HEK293 (cell line): ENCODE measurements at regions not wholly inside any gene's neighbourhood (a gene's known extent, or its start where the extent isn't known, plus 50 kb on each side); places are given as distances from the start of the nearest gene placed in this dataset.

Source experiments
- ATF2 ChIP-seq: fragments of 450-650 bp; formaldehyde crosslinking; IDR thresholded peaks from 2 replicates; pipeline ENCODE4 v1.5.1; 2016; ENCODE audit warnings: missing biosample characterization, missing genetic modification characterization, low read depth
- IKZF3 ChIP-seq: fragments of 450-650 bp; IDR thresholded peaks from 2 replicates; pipeline ENCODE4 v1.5.0; 2018; ENCODE audit warnings: missing biosample characterization, mild to moderate bottlenecking, missing genetic modification characterization, moderate library complexity
- KLF1 ChIP-seq: fragments of 450-650 bp; formaldehyde crosslinking; IDR thresholded peaks from 2 replicates; pipeline ENCODE4 v1.5.1; 2016; ENCODE audit warnings: missing biosample characterization, missing genetic modification characterization
- ZNF223 ChIP-seq: fragments of 450-650 bp; formaldehyde crosslinking; IDR thresholded peaks from 2 replicates; pipeline ENCODE4 v1.5.1; 2016; ENCODE audit warnings: missing biosample characterization, missing genetic modification characterization
- TF ChIP-seq, protein P1 (sequence below): fragments of 450-650 bp; formaldehyde crosslinking; IDR thresholded peaks from 2 replicates; pipeline ENCODE4 v1.5.1; 2016; ENCODE audit warnings: missing biosample characterization, missing genetic modification characterization
- TF ChIP-seq, protein P2 (sequence below): fragments of 450-650 bp; formaldehyde crosslinking; IDR thresholded peaks from 2 replicates; pipeline ENCODE4 v1.5.1; 2017; ENCODE audit warnings: missing biosample characterization, missing genetic modification characterization

- TF ChIP-seq, protein P1, sequence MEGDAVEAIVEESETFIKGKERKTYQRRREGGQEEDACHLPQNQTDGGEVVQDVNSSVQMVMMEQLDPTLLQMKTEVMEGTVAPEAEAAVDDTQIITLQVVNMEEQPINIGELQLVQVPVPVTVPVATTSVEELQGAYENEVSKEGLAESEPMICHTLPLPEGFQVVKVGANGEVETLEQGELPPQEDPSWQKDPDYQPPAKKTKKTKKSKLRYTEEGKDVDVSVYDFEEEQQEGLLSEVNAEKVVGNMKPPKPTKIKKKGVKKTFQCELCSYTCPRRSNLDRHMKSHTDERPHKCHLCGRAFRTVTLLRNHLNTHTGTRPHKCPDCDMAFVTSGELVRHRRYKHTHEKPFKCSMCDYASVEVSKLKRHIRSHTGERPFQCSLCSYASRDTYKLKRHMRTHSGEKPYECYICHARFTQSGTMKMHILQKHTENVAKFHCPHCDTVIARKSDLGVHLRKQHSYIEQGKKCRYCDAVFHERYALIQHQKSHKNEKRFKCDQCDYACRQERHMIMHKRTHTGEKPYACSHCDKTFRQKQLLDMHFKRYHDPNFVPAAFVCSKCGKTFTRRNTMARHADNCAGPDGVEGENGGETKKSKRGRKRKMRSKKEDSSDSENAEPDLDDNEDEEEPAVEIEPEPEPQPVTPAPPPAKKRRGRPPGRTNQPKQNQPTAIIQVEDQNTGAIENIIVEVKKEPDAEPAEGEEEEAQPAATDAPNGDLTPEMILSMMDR (tag by site-specific recombination), result no peak
- no peak for TF ChIP-seq ATF2 (tag by site-specific recombination)
- TF ChIP-seq ZNF223 (tag by site-specific recombination), result no peak
- TF ChIP-seq, protein P2, sequence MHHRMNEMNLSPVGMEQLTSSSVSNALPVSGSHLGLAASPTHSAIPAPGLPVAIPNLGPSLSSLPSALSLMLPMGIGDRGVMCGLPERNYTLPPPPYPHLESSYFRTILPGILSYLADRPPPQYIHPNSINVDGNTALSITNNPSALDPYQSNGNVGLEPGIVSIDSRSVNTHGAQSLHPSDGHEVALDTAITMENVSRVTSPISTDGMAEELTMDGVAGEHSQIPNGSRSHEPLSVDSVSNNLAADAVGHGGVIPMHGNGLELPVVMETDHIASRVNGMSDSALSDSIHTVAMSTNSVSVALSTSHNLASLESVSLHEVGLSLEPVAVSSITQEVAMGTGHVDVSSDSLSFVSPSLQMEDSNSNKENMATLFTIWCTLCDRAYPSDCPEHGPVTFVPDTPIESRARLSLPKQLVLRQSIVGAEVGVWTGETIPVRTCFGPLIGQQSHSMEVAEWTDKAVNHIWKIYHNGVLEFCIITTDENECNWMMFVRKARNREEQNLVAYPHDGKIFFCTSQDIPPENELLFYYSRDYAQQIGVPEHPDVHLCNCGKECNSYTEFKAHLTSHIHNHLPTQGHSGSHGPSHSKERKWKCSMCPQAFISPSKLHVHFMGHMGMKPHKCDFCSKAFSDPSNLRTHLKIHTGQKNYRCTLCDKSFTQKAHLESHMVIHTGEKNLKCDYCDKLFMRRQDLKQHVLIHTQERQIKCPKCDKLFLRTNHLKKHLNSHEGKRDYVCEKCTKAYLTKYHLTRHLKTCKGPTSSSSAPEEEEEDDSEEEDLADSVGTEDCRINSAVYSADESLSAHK, result no peak
- TF ChIP-seq IKZF3 (tag by site-specific recombination), result no peak
- no peak for TF ChIP-seq KLF1 (tag by site-specific recombination)
Measured at GRCh38 chr10:80976658-80977057, 439.0 kb downstream of the SH2D4B start.
